Thoracic aorta (tissue), 2 donors: ENCODE measurements at regions not wholly inside any gene's neighbourhood (a gene's known extent, or its start where the extent isn't known, plus 50 kb on each side); places are given as distances from the start of the nearest gene placed in this dataset.
"Not testable (repeated sequence)": the region's sequence is repeated elsewhere in the genome, so short reads cannot be mapped to it uniquely, and the experiment has no call there.

Source experiments
- ATAC-seq: fragments of 150-250 bp; one replicate; pipeline ENCODE4 v1.8.0; 2017; ENCODE audit warnings: low read depth; ENCODE audit not compliant: insufficient number of reproducible peaks, low FRiP score
- DNase-seq: peaks from one replicate; pipeline ENCODE4 v3.0.0-alpha.2; 2020; ENCODE audit warnings: low spot score
- H3K27ac ChIP-seq, 2 donors: fragments of 200-600 bp; sonication (generic); 1 replicate in 1 of 2; 2 replicates in 1 of 2; pipeline ENCODE4 v1.5.1; 2016; ENCODE audit warnings: mild to moderate bottlenecking in 2 of 2, moderate library complexity in 2 of 2
- H3K27me3 ChIP-seq: fragments of 200-600 bp; sonication (generic); replicated peaks from 2 replicates; pipeline ENCODE4 v1.6.0; 2016; ENCODE audit warnings: mild to moderate bottlenecking; ENCODE audit not compliant: insufficient read depth
- H3K36me3 ChIP-seq: fragments of 200-600 bp; sonication (generic); one replicate; pipeline ENCODE4 v1.5.1; 2016
- H3K4me1 ChIP-seq, 2 donors: fragments of 200-600 bp; sonication (generic); 1 replicate in 1 of 2; 2 replicates in 1 of 2; pipeline versions ENCODE4 v1.5.1 to v1.6.0; 2016; ENCODE audit warnings: low read depth in 2 of 2, mild to moderate bottlenecking in 1 of 2; ENCODE audit not compliant: control insufficient read depth in 1 of 2
- H3K4me3 ChIP-seq: fragments of 200-600 bp; sonication (generic); 2 replicates; pipeline ENCODE4 v1.5.1; 2016; ENCODE audit warnings: mild to moderate bottlenecking
- H3K9me3 ChIP-seq: fragments of 200-600 bp; sonication (generic); 2 replicates; pipeline ENCODE4 v1.5.1; 2016
- CTCF ChIP-seq: fragments of 200-600 bp; sonication (generic); IDR thresholded peaks from one replicate; pipeline ENCODE4 v1.5.1; 2019; ENCODE audit warnings: antibody characterized with exemption

- no peak for DNase-seq
- no peak overlapping the region for H3K4me3 ChIP-seq
These were observed 445.4 kb upstream of the DEFB115 start for GRCh38 chr20:30811885-30812671.

GRCh38 chr20:30812739-30813411 is 444.6 kb upstream of the DEFB115 start:
- Histone ChIP-seq H3K4me3 (no peak overlapping the region), H3K27me3 (no peaks in the 10 kb centered on the region), H3K4me1 (no peaks in the 10 kb centered on the region), H3K36me3 (no peaks in the 10 kb centered on the region), H3K27ac (no peak overlapping the region), H3K9me3 (peaks cover 5% of the 10 kb centered on the region)
- TF ChIP-seq CTCF = no peak
- DNase-seq (no peak), ATAC-seq (no peak)

More at GRCh38 chr20:30811885-30812671, 445.4 kb upstream of the DEFB115 start:
- Histone ChIP-seq H3K4me1 (no peaks in the 10 kb centered on the region), H3K27me3 (no peaks in the 10 kb centered on the region), H3K27ac (no peak overlapping the region), H3K36me3 (no peaks in the 10 kb centered on the region), H3K9me3 (peaks cover 5% of the 10 kb centered on the region)
- no peak for TF ChIP-seq CTCF
- ATAC-seq = no peak

- H3K9me3 ChIP-seq, H3K4me1 ChIP-seq, DNase-seq, H3K4me3 ChIP-seq, H3K36me3 ChIP-seq, ATAC-seq, H3K27me3 ChIP-seq, H3K27ac ChIP-seq: not testable (repeated sequence)
These were observed 443.8 kb upstream of the DEFB115 start for GRCh38 chr20:30813412-30814311.

- DNase-seq, H3K9me3 ChIP-seq, H3K27me3 ChIP-seq, H3K36me3 ChIP-seq, ATAC-seq, H3K4me1 ChIP-seq, H3K27ac ChIP-seq, H3K4me3 ChIP-seq: not testable (repeated sequence)
These were observed 443.2 kb upstream of the DEFB115 start for GRCh38 chr20:30814312-30814639.

- not testable (repeated sequence) for DNase-seq, H3K27me3 ChIP-seq, H3K4me3 ChIP-seq, H3K4me1 ChIP-seq, ATAC-seq, H3K36me3 ChIP-seq, H3K27ac ChIP-seq, H3K9me3 ChIP-seq
These were observed 442.4 kb upstream of the DEFB115 start for GRCh38 chr20:30815027-30815576.

GRCh38 chr20:30815577-30816181 is 441.8 kb upstream of the DEFB115 start:
- Histone ChIP-seq H3K9me3 (peaks cover 5% of the 10 kb centered on the region), H3K36me3 (no peaks in the 10 kb centered on the region), H3K27me3 (no peaks in the 10 kb centered on the region), H3K27ac (no peak overlapping the region), H3K4me3 (no peak overlapping the region), H3K4me1 (no peaks in the 10 kb centered on the region)
- no peak for TF ChIP-seq CTCF
- DNase-seq (no peak), ATAC-seq (peak; percentile 69)
